PC-3 (cell line): ENCODE measurements at regions not wholly inside any gene's neighbourhood (a gene's known extent, or its start where the extent isn't known, plus 50 kb on each side); places are given as distances from the start of the nearest gene placed in this dataset.

Experiments used
- ATAC-seq: fragments of 200-7000 bp; cut with Tn5 transposase; 2 replicates; pipeline ENCODE4 v1.9.1; 2020; ENCODE audit warnings: mild to moderate bottlenecking, moderate library complexity
- BruUV-seq: library from RNA; stranded (reverse); fragments of 400-500 nt; replicated peaks from 2 replicates; lab custom pipeline; 2021; lab: Mats Ljungman, UMichigan
- CTCF ChIA-PET: fragments of 300-600 bp; sonication (Branson Sonifier 250); formaldehyde crosslinking; loops from one replicate; lab custom pipeline; 2022; ENCODE audit warnings: antibody characterized with exemption; lab: Charles Lee
- POLR2A ChIA-PET: fragments of 300-600 bp; sonication (Branson Sonifier 250); formaldehyde crosslinking; loops from one replicate; lab custom pipeline; 2022; ENCODE audit warnings: antibody characterized with exemption; ENCODE audit not compliant: unreplicated experiment; lab: Charles Lee
- DNase-seq: peaks from one replicate; pipeline ENCODE4 v3.0.0-alpha.2; 2015
- H2AFZ ChIP-seq: fragments of 300-600 bp; sonication (generic); 2 replicates; pipeline ENCODE4 v1.6.0; 2016; ENCODE audit warnings: antibody characterized with exemption, low read length
- H3F3A ChIP-seq: fragments of 300-600 bp; sonication (generic); one replicate; pipeline ENCODE4 v1.6.0; 2017; ENCODE audit warnings: antibody characterized with exemption, low read length, control low read depth, mild to moderate bottlenecking; ENCODE audit not compliant: unreplicated experiment
- H3K27ac ChIP-seq: fragments of 300-600 bp; sonication (generic); 2 replicates; pipeline ENCODE4 v1.5.1; 2016; ENCODE audit warnings: mild to moderate bottlenecking, low read length
- H3K27me3 ChIP-seq: fragments of 300-600 bp; sonication (generic); 2 replicates; pipeline ENCODE4 v1.6.1; 2016; ENCODE audit warnings: low read length, mixed read lengths
- H3K36me3 ChIP-seq: fragments of 300-600 bp; sonication (generic); 2 replicates; pipeline ENCODE4 v1.6.1; 2016; ENCODE audit warnings: low read depth, mixed run types, low read length, mixed read lengths
- H3K4me1 ChIP-seq: fragments of 300-600 bp; sonication (generic); 2 replicates; pipeline ENCODE4 v1.5.1; 2016; ENCODE audit warnings: low read length; ENCODE audit not compliant: insufficient read depth
- H3K4me2 ChIP-seq: fragments of 300-600 bp; sonication (generic); 2 replicates; pipeline ENCODE4 v1.6.0; 2016; ENCODE audit warnings: low read length
- H3K4me3 ChIP-seq: fragments of 300-600 bp; sonication (generic); 2 replicates; pipeline ENCODE4 v1.5.1; 2016; ENCODE audit warnings: mild to moderate bottlenecking, low read length, mixed read lengths
- H3K79me2 ChIP-seq: fragments of 300-600 bp; sonication (generic); 2 replicates; pipeline ENCODE4 v1.6.1; 2017; ENCODE audit warnings: low read length, mixed read lengths
- H3K9ac ChIP-seq: fragments of 300-600 bp; sonication (generic); 2 replicates; pipeline ENCODE4 v1.6.0; 2016; ENCODE audit warnings: mild to moderate bottlenecking, low read length
- H3K9me2 ChIP-seq: fragments of 300-600 bp; sonication (generic); replicated peaks from 2 replicates; pipeline ENCODE4 v1.6.1; 2016; ENCODE audit warnings: mixed run types, low read length, mixed read lengths
- H3K9me3 ChIP-seq: fragments of 300-600 bp; sonication (generic); 2 replicates; pipeline ENCODE4 v1.6.1; 2016; ENCODE audit warnings: low read length, mixed read lengths
- H4K20me1 ChIP-seq: fragments of 300-600 bp; sonication (generic); 2 replicates; pipeline ENCODE4 v1.6.1; 2016; ENCODE audit warnings: low read length, mixed read lengths
- EZH2 ChIP-seq: fragments of 300-600 bp; sonication (generic); IDR thresholded peaks from one replicate; pipeline ENCODE4 v1.6.1; 2017; ENCODE audit warnings: antibody characterized with exemption, mild to moderate bottlenecking, low read length; ENCODE audit not compliant: unreplicated experiment
- EZH2phosphoT487 ChIP-seq: fragments of 300-600 bp; sonication (generic); IDR thresholded peaks from 2 replicates; pipeline ENCODE4 v1.6.1; 2018; ENCODE audit warnings: mild to moderate bottlenecking, antibody characterized with exemption, low read length, borderline replicate concordance
- intact Hi-C: fragments of 100-400 bp; cut with micrococcal nuclease; formaldehyde crosslinking; loops from 2 replicates; pipeline ENCODE4 v1.9.0; 2023
- TF ChIP-seq, protein P1 (sequence below): fragments of 300-600 bp; sonication (generic); conservative IDR thresholded peaks from 2 replicates; pipeline ENCODE4 v1.5.1; 2017; ENCODE audit warnings: antibody characterized with exemption, low read depth, mild to moderate bottlenecking, low read length

GRCh38 chr7:121545418-121545817 is 149.3 kb upstream of the FAM3C start:
- CTCF ChIA-PET = interaction anchor here (0.7 to 1.3 kb wide), 2 partner anchors 178 to 449 kb away, joined by 5 read pairs; no protein-coding TSS in a partner anchor
- POLR2A ChIA-PET = interaction anchor here (0.7 kb wide), 1 partner anchor 150 kb away, joined by 19 read pairs; no protein-coding TSS in a partner anchor
- H3K4me2 ChIP-seq = no peak overlapping the region
- peak overlapping the region; percentile 41; the same call in 1 of the 2 replicates for H3K9ac ChIP-seq
- no peak overlapping the region for H3K4me3 ChIP-seq
- no peaks in the 10 kb centered on the region for H3F3A ChIP-seq
- no peaks in the 10 kb centered on the region for H3K9me2 ChIP-seq
- peaks cover 5% of the 10 kb centered on the region; the same call in 1 of the 2 replicates for H3K36me3 ChIP-seq
- intact Hi-C loops = loop anchor here (2.0 to 5.0 kb wide), 4 partner anchors 51 to 452 kb away; no protein-coding TSS in a partner anchor
- H3K27me3 ChIP-seq = no peaks in the 10 kb centered on the region
- BruUV-seq = no TSS peak
- DNase-seq = no peak
- TF ChIP-seq, protein P1, sequence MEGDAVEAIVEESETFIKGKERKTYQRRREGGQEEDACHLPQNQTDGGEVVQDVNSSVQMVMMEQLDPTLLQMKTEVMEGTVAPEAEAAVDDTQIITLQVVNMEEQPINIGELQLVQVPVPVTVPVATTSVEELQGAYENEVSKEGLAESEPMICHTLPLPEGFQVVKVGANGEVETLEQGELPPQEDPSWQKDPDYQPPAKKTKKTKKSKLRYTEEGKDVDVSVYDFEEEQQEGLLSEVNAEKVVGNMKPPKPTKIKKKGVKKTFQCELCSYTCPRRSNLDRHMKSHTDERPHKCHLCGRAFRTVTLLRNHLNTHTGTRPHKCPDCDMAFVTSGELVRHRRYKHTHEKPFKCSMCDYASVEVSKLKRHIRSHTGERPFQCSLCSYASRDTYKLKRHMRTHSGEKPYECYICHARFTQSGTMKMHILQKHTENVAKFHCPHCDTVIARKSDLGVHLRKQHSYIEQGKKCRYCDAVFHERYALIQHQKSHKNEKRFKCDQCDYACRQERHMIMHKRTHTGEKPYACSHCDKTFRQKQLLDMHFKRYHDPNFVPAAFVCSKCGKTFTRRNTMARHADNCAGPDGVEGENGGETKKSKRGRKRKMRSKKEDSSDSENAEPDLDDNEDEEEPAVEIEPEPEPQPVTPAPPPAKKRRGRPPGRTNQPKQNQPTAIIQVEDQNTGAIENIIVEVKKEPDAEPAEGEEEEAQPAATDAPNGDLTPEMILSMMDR = no peak
- TF ChIP-seq EZH2 = no peak
- no peak for TF ChIP-seq EZH2phosphoT487
- H4K20me1 ChIP-seq = no peaks in the 10 kb centered on the region
- 0 out of 2 replicates have a peak, but pooled peaks cover 4% of the 10 kb centered on the region for H3K9me3 ChIP-seq
- H2AFZ ChIP-seq = no peak overlapping the region
- H3K79me2 ChIP-seq = no peaks in the 10 kb centered on the region
- ATAC-seq = no peak
- H3K4me1 ChIP-seq = peaks cover 36% of the 10 kb centered on the region
- peak overlapping the region; percentile 81 for H3K27ac ChIP-seq

DNA sequence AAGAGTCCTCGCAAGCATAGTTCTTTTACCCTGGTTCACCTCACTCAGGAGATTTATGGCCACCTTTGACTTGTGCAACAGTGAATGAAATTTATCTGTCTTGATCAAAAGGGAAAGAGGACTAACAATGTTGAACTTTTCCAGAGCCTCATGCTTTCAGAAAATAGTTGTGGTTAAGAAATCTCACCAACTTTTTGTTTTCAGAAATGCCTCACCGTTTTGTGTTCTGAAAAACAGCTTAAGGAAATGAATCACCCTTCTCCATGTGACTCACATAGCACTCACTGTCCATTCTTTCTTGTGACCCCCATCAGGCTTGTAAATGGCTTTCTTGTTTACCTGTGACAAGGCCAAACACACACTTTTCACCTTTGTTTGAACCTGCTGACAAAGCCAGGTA is 148.6 kb upstream of the FAM3C start:
- Histone ChIP-seq H3K9me3 (0 out of 2 replicates have a peak, but pooled peaks cover 4% of the 10 kb centered on the region), H3K9me2 (no peaks in the 10 kb centered on the region), H2AFZ (no peak overlapping the region), H3K79me2 (no peaks in the 10 kb centered on the region), H3K27ac (peak overlapping the region; percentile 94), H3K36me3 (peaks cover 5% of the 10 kb centered on the region; the same call in 1 of the 2 replicates), H3K4me2 (0 out of 2 replicates have a peak overlapping the region, but pooled peaks have one; percentile 44), H3F3A (no peaks in the 10 kb centered on the region), H3K4me1 (peaks cover 36% of the 10 kb centered on the region), H3K9ac (peak overlapping the region; percentile 56), H3K27me3 (no peaks in the 10 kb centered on the region), H3K4me3 (no peak overlapping the region), H4K20me1 (no peaks in the 10 kb centered on the region)
- DNase-seq (peak; percentile 97), ATAC-seq (peak; percentile 88)
- ChIA-PET POLR2A (interaction anchor here (0.6 kb wide), 2 partner anchors 149 to 150 kb away, joined by 4 to 5 read pairs; partner anchors contain the start of gene FAM3C), CTCF (interaction anchor here (0.6 to 1.3 kb wide), 4 partner anchors 14 to 177 kb away, joined by 3 to 8 read pairs (median 6); no protein-coding TSS in a partner anchor)
- intact Hi-C loops = loop anchor here (1.0 to 5.0 kb wide), 7 partner anchors 14 to 453 kb away; no protein-coding TSS in a partner anchor
- no TSS peak for BruUV-seq
- TF ChIP-seq EZH2 = no peak
- TF ChIP-seq, protein P1 = no peak
- no peak for TF ChIP-seq EZH2phosphoT487
